HCT116 (cell line): ENCODE measurements at regions not wholly inside any gene's neighbourhood (a gene's known extent, or its start where the extent isn't known, plus 50 kb on each side); places are given as distances from the start of the nearest gene placed in this dataset.

Experiments
- ATAC-seq: fragments of 200-7000 bp; cut with Tn5 transposase; 2 replicates; pipeline ENCODE4 v1.9.1; 2020; ENCODE audit warnings: mild to moderate bottlenecking, moderate library complexity
- BruUV-seq: library from RNA; stranded (reverse); fragments of 400-500 nt; replicated peaks from 2 replicates; lab custom pipeline; 2021; lab: Mats Ljungman, UMichigan
- CTCF ChIA-PET: fragments of 300-600 bp; sonication (Branson Sonifier 250); formaldehyde crosslinking; loops from one replicate; lab custom pipeline; 2021; ENCODE audit warnings: antibody characterized with exemption; lab: Charles Lee
- POLR2A ChIA-PET: fragments of 300-600, 350-600 bp; sonication (Branson Sonifier 250); formaldehyde crosslinking; loops from one replicate; lab custom pipeline; 2021; ENCODE audit warnings: antibody characterized with exemption; lab: Charles Lee
- RAD21 ChIA-PET, 2 experiments: fragments of 300-600 bp; sonication (Branson Sonifier 250); formaldehyde crosslinking; loops; one replicate each; lab custom pipeline; 2023; ENCODE audit warnings: low total read pairs in 2 of 2; ENCODE audit not compliant: uncharacterized antibody in 2 of 2, unreplicated experiment in 2 of 2, low non-redundant PET in 1 of 2; lab: Charles Lee
- DNase-seq: peaks from one replicate; pipeline ENCODE4 v3.0.0-alpha.2; 2010; ENCODE audit warnings: low read depth, low spot score
- H2AFZ ChIP-seq: fragments of 200-600 bp; shearing (Covaris generic), sonication (generic); 2 replicates; pipeline ENCODE4 v1.6.1; 2017; ENCODE audit warnings: low read depth, mixed run types, mixed read lengths, antibody characterized with exemption, low read length; ENCODE audit not compliant: poor library complexity, severe bottlenecking
- H3K27ac ChIP-seq: 2 replicates; pipeline ENCODE4 v1.5.1; 2012; ENCODE audit warnings: low read depth, low read length
- H3K27me3 ChIP-seq: fragments of 200-600 bp; sonication (generic); 2 replicates; pipeline ENCODE4 v1.6.1; 2016; ENCODE audit warnings: mixed run types, low read length, mixed read lengths; ENCODE audit not compliant: insufficient read depth
- H3K36me3 ChIP-seq, 2 experiments: fragments of 200-500 bp in 1 of 2; fragments of 200-600 bp in 1 of 2; sonication (Bioruptor generic) in 1 of 2; sonication (generic) in 1 of 2; 2 replicates each; pipeline versions ENCODE4 v1.5.1 to v1.6.1; 2014 to 2016; ENCODE audit warnings: low read length in 2 of 2, inconsistent platforms in 1 of 2, mixed read lengths in 1 of 2, mixed run types in 1 of 2; ENCODE audit not compliant: insufficient read depth in 2 of 2, control insufficient read depth in 1 of 2
- H3K4me1 ChIP-seq, 2 experiments: fragments of 200-600 bp in 1 of 2; sonication (generic) in 1 of 2; 2 replicates each; pipeline versions ENCODE4 v1.5.1 to v1.6.1; 2012 to 2017; ENCODE audit warnings: low read length in 2 of 2, inconsistent platforms in 1 of 2, mild to moderate bottlenecking in 1 of 2, mixed read lengths in 1 of 2, mixed run types in 1 of 2, moderate library complexity in 1 of 2; ENCODE audit not compliant: insufficient read depth in 2 of 2, control insufficient read depth in 1 of 2
- H3K4me2 ChIP-seq: fragments of 200-600 bp; sonication (generic); 2 replicates; pipeline ENCODE4 v1.6.1; 2017; ENCODE audit warnings: mixed run types, low read length, mixed read lengths
- H3K4me3 ChIP-seq, 2 experiments: fragments of 200-600 bp in 1 of 2; sonication (generic) in 1 of 2; replicated peaks in 1 of 2; 2 replicates each; pipeline ENCODE4 v1.5.1; 2011 to 2016; ENCODE audit warnings: low read length in 2 of 2, control low read depth in 1 of 2, low read depth in 1 of 2, mild to moderate bottlenecking in 1 of 2, mixed read lengths in 1 of 2, mixed run types in 1 of 2
- H3K79me2 ChIP-seq: fragments of 200-600 bp; sonication (generic); 2 replicates; pipeline ENCODE4 v1.6.1; 2017; ENCODE audit warnings: mild to moderate bottlenecking, mixed run types, low read length, moderate library complexity, mixed read lengths; ENCODE audit not compliant: insufficient read depth
- H3K9ac ChIP-seq: fragments of 200-600 bp; sonication (generic); 2 replicates; pipeline ENCODE4 v1.6.1; 2016; ENCODE audit warnings: low read length, mixed read lengths
- H3K9me2 ChIP-seq: fragments of 200-600 bp; sonication (generic), shearing (Covaris generic); 2 replicates; pipeline ENCODE4 v1.6.1; 2017; ENCODE audit warnings: mixed run types, mild to moderate bottlenecking, moderate library complexity; ENCODE audit not compliant: insufficient read depth
- H3K9me3 ChIP-seq, 2 experiments: fragments of 200-500 bp in 1 of 2; fragments of 200-600 bp in 1 of 2; sonication (Bioruptor generic) in 1 of 2; sonication (generic) in 1 of 2; 2 replicates each; pipeline ENCODE4 v1.6.1; 2014 to 2017; ENCODE audit warnings: low read length in 2 of 2, mixed read lengths in 2 of 2, inconsistent platforms in 1 of 2, low read depth in 1 of 2, mild to moderate bottlenecking in 1 of 2, mixed run types in 1 of 2, moderate library complexity in 1 of 2; ENCODE audit not compliant: control insufficient read depth in 1 of 2, insufficient read depth in 1 of 2
- H4K20me1 ChIP-seq: fragments of 200-600 bp; sonication (generic), shearing (Covaris generic); 2 replicates; pipeline ENCODE4 v1.6.1; 2017; ENCODE audit warnings: mixed run types, mild to moderate bottlenecking, moderate library complexity; ENCODE audit not compliant: insufficient read depth
- CBX3 ChIP-seq: IDR thresholded peaks from 2 replicates; pipeline ENCODE4 v1.6.1; 2012; ENCODE audit warnings: low read depth
- CEBPB ChIP-seq: IDR thresholded peaks from 2 replicates; pipeline ENCODE4 v1.6.1; 2012; ENCODE audit warnings: low read depth
- FOSL1 ChIP-seq: IDR thresholded peaks from 2 replicates; pipeline ENCODE4 v1.6.1; 2012; ENCODE audit warnings: low read depth
- JUND ChIP-seq: IDR thresholded peaks from 2 replicates; pipeline ENCODE4 v1.6.1; 2012
- POLR2A ChIP-seq: IDR thresholded peaks from 2 replicates; pipeline ENCODE4 v1.7.0; 2011; ENCODE audit warnings: borderline replicate concordance; ENCODE audit not compliant: insufficient read depth, insufficient read length; ENCODE audit errors: extremely low read depth
- POLR2AphosphoS5 ChIP-seq: IDR thresholded peaks from 2 replicates; pipeline ENCODE4 v1.6.1; 2011; ENCODE audit warnings: mild to moderate bottlenecking, low read depth, low read length, moderate library complexity
- SIN3A ChIP-seq: IDR thresholded peaks from 2 replicates; pipeline ENCODE4 v1.6.1; 2012; ENCODE audit warnings: low read depth
- TCF7L2 ChIP-seq: IDR thresholded peaks from 2 replicates; pipeline ENCODE4 v1.7.0; 2011; ENCODE audit warnings: borderline replicate concordance, inconsistent platforms; ENCODE audit not compliant: insufficient read depth, insufficient read length; ENCODE audit errors: extremely low read depth
- YY1 ChIP-seq: IDR thresholded peaks from 2 replicates; pipeline ENCODE4 v1.6.1; 2011; ENCODE audit warnings: low read length, low read depth, moderate library complexity, mild to moderate bottlenecking; ENCODE audit not compliant: insufficient replicate concordance; ENCODE audit errors: extremely low read depth
- ZNF274 ChIP-seq: fragments of 200-500 bp; sonication (Bioruptor generic); IDR thresholded peaks from 2 replicates; pipeline ENCODE4 v1.6.1; 2014; ENCODE audit warnings: mild to moderate bottlenecking, low read depth, low read length, inconsistent platforms
- intact Hi-C: fragments of 100-400 bp; cut with micrococcal nuclease; formaldehyde crosslinking; loops from 2 replicates; pipeline ENCODE4 v1.10.0; 2022
- TF ChIP-seq, protein P1 (sequence below), 3 experiments: fragments of 200-600 bp in 1 of 3; sonication (generic) in 1 of 3; IDR thresholded peaks in 2 of 3; conservative IDR thresholded peaks in 1 of 3; 2 replicates each; pipeline ENCODE4 v1.5.1; 2012 to 2017; ENCODE audit warnings: low read depth in 2 of 3, low read length in 2 of 3, antibody characterized with exemption in 1 of 3, borderline replicate concordance in 1 of 3, control low read depth in 1 of 3, mild to moderate bottlenecking in 1 of 3, mixed read lengths in 1 of 3, mixed run types in 1 of 3, moderate library complexity in 1 of 3; ENCODE audit not compliant: insufficient read depth in 1 of 3
- TF ChIP-seq, protein P2 (sequence below): IDR thresholded peaks from 2 replicates; pipeline ENCODE4 v1.6.1; 2012
- TF ChIP-seq, protein P3 (sequence below): IDR thresholded peaks from 2 replicates; pipeline ENCODE4 v1.6.1; 2012; ENCODE audit warnings: low read depth

DNA sequence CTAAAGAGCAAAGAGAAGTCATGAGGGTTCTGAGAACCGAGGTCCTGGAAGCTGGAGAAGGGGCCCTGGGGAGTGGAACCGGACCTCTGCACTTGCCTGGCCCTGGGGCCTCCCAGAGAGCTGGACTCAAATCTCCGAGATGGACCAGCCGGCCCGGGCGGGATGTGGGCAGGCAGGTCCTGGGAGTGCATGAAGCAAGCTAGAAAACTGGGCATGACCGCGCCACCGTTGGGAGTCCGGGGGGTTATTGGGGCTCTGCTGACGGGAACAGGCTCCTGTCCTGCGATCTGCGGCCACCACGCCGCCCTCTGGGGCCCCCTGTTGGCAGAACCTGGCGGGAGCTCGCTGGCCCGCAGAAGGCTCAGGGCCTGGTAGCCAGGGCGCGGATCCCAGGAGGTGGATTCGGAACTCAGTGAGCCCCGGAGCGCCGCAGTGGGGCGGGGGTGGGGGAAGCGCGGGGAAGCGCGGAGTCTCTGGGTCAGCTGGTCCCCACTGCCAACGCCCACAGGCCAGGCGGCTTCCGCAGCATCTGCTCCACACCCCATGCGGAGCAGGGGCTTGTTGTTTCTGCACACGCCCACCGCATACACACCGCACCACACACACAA, 150.6 kb downstream of the ERCC6L2 start:
- intact Hi-C loops: no loop called here
- ATAC-seq (no peak), DNase-seq (no peak)
- H3K27me3 ChIP-seq: no peaks in the 10 kb centered on the region
- H3K9me2 ChIP-seq: no peaks in the 10 kb centered on the region
- no peak overlapping the region for H3K4me3 ChIP-seq
- TF ChIP-seq, protein P1, sequence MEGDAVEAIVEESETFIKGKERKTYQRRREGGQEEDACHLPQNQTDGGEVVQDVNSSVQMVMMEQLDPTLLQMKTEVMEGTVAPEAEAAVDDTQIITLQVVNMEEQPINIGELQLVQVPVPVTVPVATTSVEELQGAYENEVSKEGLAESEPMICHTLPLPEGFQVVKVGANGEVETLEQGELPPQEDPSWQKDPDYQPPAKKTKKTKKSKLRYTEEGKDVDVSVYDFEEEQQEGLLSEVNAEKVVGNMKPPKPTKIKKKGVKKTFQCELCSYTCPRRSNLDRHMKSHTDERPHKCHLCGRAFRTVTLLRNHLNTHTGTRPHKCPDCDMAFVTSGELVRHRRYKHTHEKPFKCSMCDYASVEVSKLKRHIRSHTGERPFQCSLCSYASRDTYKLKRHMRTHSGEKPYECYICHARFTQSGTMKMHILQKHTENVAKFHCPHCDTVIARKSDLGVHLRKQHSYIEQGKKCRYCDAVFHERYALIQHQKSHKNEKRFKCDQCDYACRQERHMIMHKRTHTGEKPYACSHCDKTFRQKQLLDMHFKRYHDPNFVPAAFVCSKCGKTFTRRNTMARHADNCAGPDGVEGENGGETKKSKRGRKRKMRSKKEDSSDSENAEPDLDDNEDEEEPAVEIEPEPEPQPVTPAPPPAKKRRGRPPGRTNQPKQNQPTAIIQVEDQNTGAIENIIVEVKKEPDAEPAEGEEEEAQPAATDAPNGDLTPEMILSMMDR (IDR thresholded peaks at IDR 0.05 in 2 of 3, conservative IDR thresholded peaks at IDR 0.05 in 1 of 3; ENCODE audit: borderline replicate concordance in 1 of 3, insufficient read depth in 1 of 3, low read depth in 2 of 3, low read length in 2 of 3): peak in 2 of 3 experiments; percentile 18 to 22; a peak in 1 of 6 replicates
- no peak for TF ChIP-seq FOSL1
- H3K27ac ChIP-seq: no peak overlapping the region
- RAD21 ChIA-PET: no interaction called here
- POLR2A ChIA-PET: no interaction called here
- H3K36me3 ChIP-seq: no peaks in the 10 kb centered on the region
- BruUV-seq: no TSS peak
- no peaks in the 10 kb centered on the region for H3K4me1 ChIP-seq
- H3K4me2 ChIP-seq: no peak overlapping the region
- H3K9ac ChIP-seq: no peak overlapping the region
- H2AFZ ChIP-seq: no peak overlapping the region
- no peaks in the 10 kb centered on the region for H4K20me1 ChIP-seq
- H3K79me2 ChIP-seq: no peaks in the 10 kb centered on the region
- no peaks in the 10 kb centered on the region for H3K9me3 ChIP-seq
- CTCF ChIA-PET: no interaction called here

DNA sequence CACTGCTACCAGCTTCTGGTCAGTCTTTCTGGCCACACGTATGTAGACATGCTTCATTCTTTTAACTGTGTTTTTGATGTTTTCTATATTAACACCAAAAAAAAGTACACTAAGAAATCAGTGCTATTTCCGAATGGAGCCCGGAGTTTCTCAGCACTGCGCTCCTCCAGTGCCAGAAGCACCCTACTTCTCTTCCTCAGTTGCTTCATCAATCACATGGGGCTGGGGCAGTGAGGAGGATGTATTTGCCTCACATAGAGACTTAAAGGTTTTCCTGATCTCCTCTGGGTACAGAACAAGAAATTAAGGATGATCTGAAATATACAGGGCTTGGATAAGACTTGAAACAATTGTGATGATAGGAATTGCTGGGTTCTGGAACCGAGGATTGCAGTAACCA, 148.0 kb downstream of the ERCC6L2 start:
- no peak overlapping the region for H3K27ac ChIP-seq
- no peaks in the 10 kb centered on the region for H4K20me1 ChIP-seq
- ChIA-PET POLR2A (no interaction called here), RAD21 (no interaction called here), CTCF (no interaction called here)
- H2AFZ ChIP-seq: no peak overlapping the region
- intact Hi-C loops: no loop called here
- no peaks in the 10 kb centered on the region for H3K9me2 ChIP-seq
- H3K79me2 ChIP-seq: no peaks in the 10 kb centered on the region
- H3K27me3 ChIP-seq: no peaks in the 10 kb centered on the region
- no peak overlapping the region for H3K4me3 ChIP-seq
- no peak overlapping the region for H3K4me2 ChIP-seq
- no peaks in the 10 kb centered on the region for H3K9me3 ChIP-seq
- BruUV-seq: no TSS peak
- no peak for DNase-seq
- no peak for ATAC-seq
- no peak overlapping the region for H3K9ac ChIP-seq
- H3K4me1 ChIP-seq: no peaks in the 10 kb centered on the region
- H3K36me3 ChIP-seq: no peaks in the 10 kb centered on the region
- TF ChIP-seq YY1 (no peak), JUND (no peak), FOSL1 (no peak), CEBPB (no peak), SIN3A (no peak), POLR2A (no peak), TCF7L2 (no peak), POLR2AphosphoS5 (no peak), ZNF274 (no peak), CBX3 (no peak)
- TF ChIP-seq, protein P2, sequence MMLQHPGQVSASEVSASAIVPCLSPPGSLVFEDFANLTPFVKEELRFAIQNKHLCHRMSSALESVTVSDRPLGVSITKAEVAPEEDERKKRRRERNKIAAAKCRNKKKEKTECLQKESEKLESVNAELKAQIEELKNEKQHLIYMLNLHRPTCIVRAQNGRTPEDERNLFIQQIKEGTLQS: no peak
- TF ChIP-seq, protein P3, sequence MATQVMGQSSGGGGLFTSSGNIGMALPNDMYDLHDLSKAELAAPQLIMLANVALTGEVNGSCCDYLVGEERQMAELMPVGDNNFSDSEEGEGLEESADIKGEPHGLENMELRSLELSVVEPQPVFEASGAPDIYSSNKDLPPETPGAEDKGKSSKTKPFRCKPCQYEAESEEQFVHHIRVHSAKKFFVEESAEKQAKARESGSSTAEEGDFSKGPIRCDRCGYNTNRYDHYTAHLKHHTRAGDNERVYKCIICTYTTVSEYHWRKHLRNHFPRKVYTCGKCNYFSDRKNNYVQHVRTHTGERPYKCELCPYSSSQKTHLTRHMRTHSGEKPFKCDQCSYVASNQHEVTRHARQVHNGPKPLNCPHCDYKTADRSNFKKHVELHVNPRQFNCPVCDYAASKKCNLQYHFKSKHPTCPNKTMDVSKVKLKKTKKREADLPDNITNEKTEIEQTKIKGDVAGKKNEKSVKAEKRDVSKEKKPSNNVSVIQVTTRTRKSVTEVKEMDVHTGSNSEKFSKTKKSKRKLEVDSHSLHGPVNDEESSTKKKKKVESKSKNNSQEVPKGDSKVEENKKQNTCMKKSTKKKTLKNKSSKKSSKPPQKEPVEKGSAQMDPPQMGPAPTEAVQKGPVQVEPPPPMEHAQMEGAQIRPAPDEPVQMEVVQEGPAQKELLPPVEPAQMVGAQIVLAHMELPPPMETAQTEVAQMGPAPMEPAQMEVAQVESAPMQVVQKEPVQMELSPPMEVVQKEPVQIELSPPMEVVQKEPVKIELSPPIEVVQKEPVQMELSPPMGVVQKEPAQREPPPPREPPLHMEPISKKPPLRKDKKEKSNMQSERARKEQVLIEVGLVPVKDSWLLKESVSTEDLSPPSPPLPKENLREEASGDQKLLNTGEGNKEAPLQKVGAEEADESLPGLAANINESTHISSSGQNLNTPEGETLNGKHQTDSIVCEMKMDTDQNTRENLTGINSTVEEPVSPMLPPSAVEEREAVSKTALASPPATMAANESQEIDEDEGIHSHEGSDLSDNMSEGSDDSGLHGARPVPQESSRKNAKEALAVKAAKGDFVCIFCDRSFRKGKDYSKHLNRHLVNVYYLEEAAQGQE: no peak
